H7 (cell line): ENCODE measurements at regions not wholly inside any gene's neighbourhood (a gene's known extent, or its start where the extent isn't known, plus 50 kb on each side); places are given as distances from the start of the nearest gene placed in this dataset.

Source experiments
- DNase-seq: peaks from one replicate; pipeline ENCODE4 v3.0.0; 2012
- H3K27me3 ChIP-seq: 2 replicates; pipeline ENCODE4 v1.6.0; 2011; ENCODE audit warnings: mild to moderate bottlenecking, low read length; ENCODE audit not compliant: control insufficient read depth, insufficient read depth
- H3K36me3 ChIP-seq: replicated peaks from 2 replicates; pipeline ENCODE4 v1.5.1; 2011; ENCODE audit warnings: low read length; ENCODE audit not compliant: control insufficient read depth, insufficient read depth
- H3K4me3 ChIP-seq: 2 replicates; pipeline ENCODE4 v1.5.1; 2011; ENCODE audit warnings: low read depth, mild to moderate bottlenecking, control low read depth, low read length, moderate library complexity; ENCODE audit not compliant: insufficient read depth

GRCh38 chr2:58878778-58879177 is 637.7 kb upstream of the FANCL start:
- no peak for DNase-seq
- Histone ChIP-seq H3K4me3 (no peak overlapping the region), H3K36me3 (no peaks in the 10 kb centered on the region), H3K27me3 (no peaks in the 10 kb centered on the region)

- no peak for DNase-seq
- Histone ChIP-seq H3K4me3 (no peak overlapping the region), H3K27me3 (no peaks in the 10 kb centered on the region), H3K36me3 (no peaks in the 10 kb centered on the region)
Measured at GRCh38 chr2:58876126-58876525, 635.0 kb upstream of the FANCL start.

- DNase-seq: no peak
- no peak overlapping the region for H3K4me3 ChIP-seq
- H3K27me3 ChIP-seq: no peaks in the 10 kb centered on the region
- H3K36me3 ChIP-seq: no peaks in the 10 kb centered on the region
Measured at GRCh38 chr2:58875436-58875835, 634.3 kb upstream of the FANCL start.

DNA sequence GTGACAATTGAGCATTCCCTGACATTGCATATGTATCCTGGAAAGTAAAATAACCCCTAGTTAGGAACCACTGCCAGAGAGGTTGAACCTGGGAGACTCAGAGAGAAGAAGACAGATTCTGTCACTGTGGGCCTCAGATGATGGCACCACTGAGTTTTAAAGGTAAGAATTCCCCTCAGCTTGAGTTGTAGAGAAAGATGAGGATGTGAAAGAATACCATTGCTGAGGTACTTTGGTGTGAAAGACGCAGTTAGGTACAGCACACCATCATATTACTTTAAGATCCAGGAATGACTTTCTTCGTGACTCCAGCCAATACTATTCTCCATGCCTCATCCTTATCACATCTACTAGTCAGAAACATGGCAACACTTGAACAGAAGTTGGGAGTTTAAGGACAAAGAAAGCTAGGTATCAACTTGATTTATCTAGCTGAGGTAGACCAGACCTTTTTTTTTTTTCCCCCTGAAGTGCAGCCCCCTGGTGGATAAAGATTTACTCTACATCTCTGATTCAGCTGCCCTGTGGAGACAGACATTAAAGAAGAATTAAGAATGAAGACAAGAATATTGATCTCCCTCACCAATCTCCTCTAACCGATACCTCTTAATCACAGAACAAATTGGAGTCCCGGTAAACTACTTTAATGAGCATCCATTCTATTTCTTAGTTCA is 630.5 kb upstream of the FANCL start:
- H3K4me3 ChIP-seq: no peak overlapping the region
- H3K27me3 ChIP-seq: no peaks in the 10 kb centered on the region
- DNase-seq: no peak
- H3K36me3 ChIP-seq: no peaks in the 10 kb centered on the region

DNA sequence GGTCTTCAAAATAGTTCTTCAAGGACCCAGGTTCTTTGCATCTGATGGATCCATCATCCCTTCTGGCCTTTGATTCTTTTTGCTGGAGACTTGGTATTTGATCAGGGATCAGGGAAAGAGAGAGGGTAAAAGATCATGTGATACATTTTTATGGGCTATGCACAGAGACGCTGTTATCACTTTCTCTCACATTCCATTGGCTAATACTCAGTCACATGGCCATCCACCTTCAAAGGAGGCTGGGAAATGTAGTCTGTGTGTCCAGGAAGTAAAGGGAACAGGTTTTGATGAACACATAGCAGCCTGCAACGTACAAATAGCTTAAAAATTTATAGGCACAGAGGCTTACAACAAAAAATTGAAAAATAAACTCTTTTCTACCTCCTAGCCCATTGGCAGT is 629.6 kb upstream of the FANCL start:
- H3K4me3 ChIP-seq: no peak overlapping the region
- DNase-seq: no peak
- no peaks in the 10 kb centered on the region for H3K36me3 ChIP-seq
- H3K27me3 ChIP-seq: no peaks in the 10 kb centered on the region

- no peaks in the 10 kb centered on the region for H3K27me3 ChIP-seq
- no peak overlapping the region for H3K4me3 ChIP-seq
- no peak for DNase-seq
- no peaks in the 10 kb centered on the region for H3K36me3 ChIP-seq
Measured at GRCh38 chr2:58866946-58867345, 625.8 kb upstream of the FANCL start.

- Histone ChIP-seq H3K27me3 (no peaks in the 10 kb centered on the region), H3K36me3 (no peaks in the 10 kb centered on the region), H3K4me3 (no peak overlapping the region)
- no peak for DNase-seq
Measured at GRCh38 chr2:58866527-58866926, 625.4 kb upstream of the FANCL start.

GRCh38 chr2:58866040-58866439 is 624.9 kb upstream of the FANCL start:
- H3K36me3 ChIP-seq: no peaks in the 10 kb centered on the region
- no peaks in the 10 kb centered on the region for H3K27me3 ChIP-seq
- no peak overlapping the region for H3K4me3 ChIP-seq
- DNase-seq: peak; percentile 5

DNA sequence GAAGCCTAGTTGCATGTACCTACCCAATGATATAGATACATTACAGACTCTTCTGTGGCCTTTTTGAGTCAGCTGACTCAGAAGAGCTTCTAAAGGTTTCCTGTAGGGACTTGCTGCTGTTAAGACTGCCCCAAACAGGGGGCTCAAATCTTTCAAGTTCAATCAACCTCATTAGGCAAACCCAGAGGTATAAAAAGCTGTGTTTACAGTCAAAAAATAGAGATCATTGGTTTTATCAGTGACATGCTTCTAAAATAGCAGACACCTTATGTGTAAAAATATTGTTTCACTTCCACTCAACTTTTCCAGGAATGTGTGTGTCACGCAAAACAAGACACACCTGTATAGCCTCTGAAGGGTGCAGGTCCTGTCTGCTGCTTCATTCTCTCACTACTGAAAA is 624.3 kb upstream of the FANCL start:
- Histone ChIP-seq H3K27me3 (no peaks in the 10 kb centered on the region), H3K4me3 (no peak overlapping the region), H3K36me3 (no peaks in the 10 kb centered on the region)
- no peak for DNase-seq

DNA sequence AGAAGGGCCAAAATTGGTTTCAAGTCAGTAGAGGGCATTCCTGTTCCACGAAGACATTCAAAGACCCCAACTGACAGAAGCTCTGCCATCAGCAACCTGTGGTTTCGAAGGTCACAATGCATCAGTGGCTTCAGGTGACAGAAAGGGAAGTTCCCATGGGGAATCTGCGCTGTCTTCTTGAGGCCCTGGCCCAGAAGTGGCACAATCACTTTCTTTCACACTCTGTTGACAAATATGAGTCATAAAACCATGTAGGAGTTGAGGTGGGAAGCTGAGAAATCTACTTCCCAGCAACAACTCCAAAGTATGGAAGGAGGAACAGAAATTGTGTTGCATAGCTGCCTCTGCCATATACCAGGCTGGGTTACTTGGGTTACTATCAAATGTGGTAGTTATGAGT is 621.1 kb upstream of the FANCL start:
- Histone ChIP-seq H3K36me3 (no peaks in the 10 kb centered on the region), H3K4me3 (no peak overlapping the region), H3K27me3 (no peaks in the 10 kb centered on the region)
- no peak for DNase-seq

- Histone ChIP-seq H3K27me3 (no peaks in the 10 kb centered on the region), H3K4me3 (no peak overlapping the region), H3K36me3 (no peaks in the 10 kb centered on the region)
- DNase-seq: no peak
Measured at GRCh38 chr2:58860586-58860985, 619.5 kb upstream of the FANCL start.

DNA sequence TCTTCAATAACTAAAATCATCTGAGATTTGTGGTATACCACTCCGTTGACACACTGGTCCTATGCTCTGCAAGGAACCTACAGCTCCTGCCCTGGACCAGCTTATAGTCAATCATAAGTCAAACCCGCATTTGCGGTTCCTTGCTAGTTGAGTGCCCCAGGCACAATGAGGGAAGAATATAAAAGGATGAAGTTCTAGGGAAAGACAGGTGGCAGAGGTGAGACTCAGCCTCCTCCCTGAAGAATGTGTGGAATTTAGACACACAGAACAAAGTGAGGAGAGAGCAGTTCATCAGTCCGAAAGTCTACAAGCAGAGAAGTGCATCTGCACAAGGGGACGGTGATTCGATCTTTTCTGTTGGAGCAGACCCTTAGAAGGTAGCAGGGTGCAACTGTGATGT is 615.0 kb upstream of the FANCL start:
- DNase-seq: no peak
- no peaks in the 10 kb centered on the region for H3K27me3 ChIP-seq
- H3K4me3 ChIP-seq: no peak overlapping the region
- no peaks in the 10 kb centered on the region for H3K36me3 ChIP-seq

DNA sequence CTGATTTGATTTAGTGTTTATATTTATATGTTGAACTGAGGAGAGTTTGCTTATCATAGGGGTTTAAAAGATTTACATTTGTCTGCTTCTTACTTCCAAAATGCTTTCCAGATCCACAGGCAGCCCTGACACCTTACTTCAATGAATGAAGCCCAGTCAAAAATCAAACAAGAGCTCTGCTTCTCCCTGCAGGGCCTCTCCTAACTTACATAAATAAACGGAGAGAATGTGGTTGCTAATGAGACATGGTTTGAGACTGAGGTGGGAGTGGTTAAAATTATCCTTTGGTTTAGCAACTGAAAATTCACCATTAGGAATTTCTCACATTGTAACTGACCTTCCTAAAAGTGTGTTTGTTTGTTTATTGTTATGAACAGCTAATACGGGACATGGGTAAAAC is 612.3 kb upstream of the FANCL start:
- no peaks in the 10 kb centered on the region for H3K27me3 ChIP-seq
- DNase-seq: no peak
- no peaks in the 10 kb centered on the region for H3K36me3 ChIP-seq
- H3K4me3 ChIP-seq: no peak overlapping the region

DNA sequence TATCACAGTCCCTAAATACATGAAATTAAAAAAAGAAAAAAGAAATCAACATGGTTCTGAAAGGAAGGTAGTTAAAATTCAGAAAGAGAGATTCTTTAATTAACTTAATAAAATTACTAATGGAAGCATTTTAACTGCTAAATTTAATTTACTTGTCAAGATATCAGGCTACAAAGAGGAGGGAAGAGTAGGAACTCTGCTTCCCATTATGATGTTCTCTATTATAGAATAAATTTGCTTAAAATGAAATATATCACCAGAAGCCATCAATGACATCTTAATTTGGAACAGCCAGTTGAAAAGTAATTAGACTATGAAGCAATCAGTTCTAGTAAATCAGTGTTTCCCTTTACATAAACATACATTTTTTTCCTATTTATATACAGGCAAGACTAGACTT is 611.8 kb upstream of the FANCL start:
- DNase-seq: no peak
- Histone ChIP-seq H3K27me3 (no peaks in the 10 kb centered on the region), H3K36me3 (no peaks in the 10 kb centered on the region), H3K4me3 (no peak overlapping the region)

- H3K36me3 ChIP-seq: no peaks in the 10 kb centered on the region
- no peaks in the 10 kb centered on the region for H3K27me3 ChIP-seq
- DNase-seq: no peak
- H3K4me3 ChIP-seq: no peak overlapping the region
Measured at GRCh38 chr2:58852243-58852642, 611.1 kb upstream of the FANCL start.

- DNase-seq: no peak
- H3K36me3 ChIP-seq: no peaks in the 10 kb centered on the region
- no peaks in the 10 kb centered on the region for H3K27me3 ChIP-seq
- H3K4me3 ChIP-seq: no peak overlapping the region
Measured at GRCh38 chr2:58851598-58851997, 610.5 kb upstream of the FANCL start.
